Neural crest cell (in vitro differentiated cells): ENCODE measurements at regions not wholly inside any gene's neighbourhood (a gene's known extent, or its start where the extent isn't known, plus 50 kb on each side); places are given as distances from the start of the nearest gene placed in this dataset.

ENCODE experiments used
- DNase-seq: peaks from one replicate; pipeline ENCODE4 v3.0.0; 2021; ENCODE audit warnings: low read depth, mixed read lengths, low spot score
- H3K27ac Mint-ChIP-seq: one replicate; pipeline ENCODE4 v1.8.0; 2021; ENCODE audit warnings: mild to moderate bottlenecking, mixed read lengths; ENCODE audit not compliant: unreplicated experiment
- H3K27me3 Mint-ChIP-seq: 2 replicates; pipeline ENCODE4 v1.8.0; 2021; ENCODE audit warnings: low read depth, mild to moderate bottlenecking, mixed read lengths
- H3K36me3 Mint-ChIP-seq: 2 replicates; pipeline ENCODE4 v1.8.0; 2021; ENCODE audit warnings: low read depth, mild to moderate bottlenecking, mixed read lengths
- H3K4me1 Mint-ChIP-seq: 2 replicates; pipeline ENCODE4 v1.8.0; 2021; ENCODE audit warnings: mixed read lengths
- H3K4me3 Mint-ChIP-seq: one replicate; pipeline ENCODE4 v1.8.0; 2021; ENCODE audit warnings: mild to moderate bottlenecking, mixed read lengths
- H3K9me3 Mint-ChIP-seq: 2 replicates; pipeline ENCODE4 v1.8.0; 2021; ENCODE audit warnings: mixed read lengths
- TF ChIP-seq, protein P1 (sequence below): fragments of 200-600 bp; sonication (generic); conservative IDR thresholded peaks from 2 replicates; pipeline ENCODE4 v1.5.0; 2021; ENCODE audit warnings: antibody characterized with exemption, mild to moderate bottlenecking

DNA sequence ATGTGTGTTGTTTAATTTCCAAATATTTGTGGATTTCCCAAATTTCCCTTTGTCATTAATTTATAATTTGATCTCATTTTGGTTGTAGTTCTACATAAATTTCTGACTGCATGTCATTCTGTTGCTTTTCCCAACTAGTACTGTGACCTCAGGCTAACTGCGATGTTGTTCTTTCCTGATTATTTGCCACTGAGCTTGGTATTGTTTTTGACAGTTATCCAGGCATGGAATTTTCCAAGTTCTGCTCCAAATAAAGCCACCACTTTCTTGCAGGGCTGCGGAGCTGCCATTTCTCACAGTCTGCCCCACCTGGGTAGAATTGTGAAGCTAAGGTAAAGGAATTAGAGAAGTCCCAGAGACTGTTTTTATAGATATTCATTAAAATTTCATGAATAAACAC, 328.8 kb downstream of the ZNF674 start:
- no peak overlapping the region for H3K4me3 Mint-ChIP-seq
- DNase-seq = no peak
- no peaks in the 10 kb centered on the region for H3K36me3 Mint-ChIP-seq
- TF ChIP-seq, protein P1, sequence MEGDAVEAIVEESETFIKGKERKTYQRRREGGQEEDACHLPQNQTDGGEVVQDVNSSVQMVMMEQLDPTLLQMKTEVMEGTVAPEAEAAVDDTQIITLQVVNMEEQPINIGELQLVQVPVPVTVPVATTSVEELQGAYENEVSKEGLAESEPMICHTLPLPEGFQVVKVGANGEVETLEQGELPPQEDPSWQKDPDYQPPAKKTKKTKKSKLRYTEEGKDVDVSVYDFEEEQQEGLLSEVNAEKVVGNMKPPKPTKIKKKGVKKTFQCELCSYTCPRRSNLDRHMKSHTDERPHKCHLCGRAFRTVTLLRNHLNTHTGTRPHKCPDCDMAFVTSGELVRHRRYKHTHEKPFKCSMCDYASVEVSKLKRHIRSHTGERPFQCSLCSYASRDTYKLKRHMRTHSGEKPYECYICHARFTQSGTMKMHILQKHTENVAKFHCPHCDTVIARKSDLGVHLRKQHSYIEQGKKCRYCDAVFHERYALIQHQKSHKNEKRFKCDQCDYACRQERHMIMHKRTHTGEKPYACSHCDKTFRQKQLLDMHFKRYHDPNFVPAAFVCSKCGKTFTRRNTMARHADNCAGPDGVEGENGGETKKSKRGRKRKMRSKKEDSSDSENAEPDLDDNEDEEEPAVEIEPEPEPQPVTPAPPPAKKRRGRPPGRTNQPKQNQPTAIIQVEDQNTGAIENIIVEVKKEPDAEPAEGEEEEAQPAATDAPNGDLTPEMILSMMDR = no peak
- H3K9me3 Mint-ChIP-seq = no peaks in the 10 kb centered on the region
- no peak overlapping the region for H3K27ac Mint-ChIP-seq
- no peaks in the 10 kb centered on the region for H3K4me1 Mint-ChIP-seq
- H3K27me3 Mint-ChIP-seq = no peaks in the 10 kb centered on the region

DNA sequence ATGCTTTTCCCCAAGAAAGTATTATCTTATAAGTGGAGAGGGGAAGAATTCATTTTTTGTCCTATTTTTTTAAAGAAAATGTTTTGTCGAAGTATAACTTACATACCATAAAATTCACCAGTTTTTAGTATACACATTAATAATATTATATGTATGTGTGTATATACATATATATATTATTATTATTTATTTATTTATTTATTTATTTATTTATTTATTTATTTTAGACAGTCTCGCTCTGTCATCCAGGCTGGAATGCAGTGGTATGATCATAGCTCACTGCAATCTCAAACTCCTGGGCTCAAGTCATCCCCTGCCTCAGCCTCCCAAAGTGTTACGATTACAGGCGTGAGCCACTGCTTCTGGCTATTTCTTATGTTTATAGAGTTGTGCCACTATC, 334.1 kb downstream of the ZNF674 start:
- peaks cover 5% of the 10 kb centered on the region for H3K9me3 Mint-ChIP-seq
- no peak for DNase-seq
- no peak overlapping the region for H3K27ac Mint-ChIP-seq
- no peaks in the 10 kb centered on the region for H3K36me3 Mint-ChIP-seq
- no peaks in the 10 kb centered on the region for H3K4me1 Mint-ChIP-seq
- no peak overlapping the region for H3K4me3 Mint-ChIP-seq
- TF ChIP-seq, protein P1 = no peak
- H3K27me3 Mint-ChIP-seq = no peaks in the 10 kb centered on the region

DNA sequence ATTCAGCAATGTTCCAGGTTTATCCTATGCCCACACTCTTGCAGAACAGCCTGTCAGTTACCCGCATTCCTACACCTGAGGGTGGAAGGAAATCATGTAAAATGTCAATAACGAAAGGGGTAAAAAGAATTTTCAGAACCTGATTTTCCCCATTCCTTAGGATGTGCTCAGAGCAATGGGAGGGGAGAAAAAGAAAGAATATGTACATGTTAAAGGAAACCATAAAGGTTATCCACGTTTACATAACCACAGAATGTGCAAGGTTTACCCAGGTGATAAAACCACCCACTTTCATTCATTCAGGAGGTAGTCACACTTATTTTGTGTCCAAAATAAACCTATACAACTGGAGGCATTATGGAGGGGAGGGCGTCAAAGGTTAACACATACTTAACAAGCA, 335.5 kb downstream of the ZNF674 start:
- TF ChIP-seq, protein P1 = no peak
- Mint-ChIP-seq H3K9me3 (peaks cover 6% of the 10 kb centered on the region), H3K27me3 (no peaks in the 10 kb centered on the region), H3K4me3 (no peak overlapping the region), H3K4me1 (no peaks in the 10 kb centered on the region), H3K36me3 (no peaks in the 10 kb centered on the region), H3K27ac (no peak overlapping the region)
- DNase-seq = no peak

DNA sequence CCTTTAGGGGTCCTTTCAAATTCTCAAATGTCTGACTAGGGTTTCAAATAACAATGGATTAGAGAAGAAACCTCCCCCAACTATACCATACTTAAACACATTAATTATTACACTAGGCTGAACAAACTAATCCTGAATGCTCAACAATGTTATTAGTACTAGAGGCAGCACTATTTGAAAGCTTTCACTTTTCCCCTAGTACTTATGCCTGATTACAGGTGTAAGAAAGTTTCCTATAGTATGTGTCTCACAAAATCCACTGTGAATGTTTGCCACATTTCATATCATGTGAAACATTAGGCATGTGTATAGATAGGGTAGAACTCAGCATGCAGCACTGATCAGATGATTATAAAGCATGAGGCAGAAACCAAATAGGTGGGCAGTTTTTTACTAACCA, 336.2 kb downstream of the ZNF674 start:
- Mint-ChIP-seq H3K4me1 (no peaks in the 10 kb centered on the region), H3K27ac (no peak overlapping the region), H3K4me3 (no peak overlapping the region), H3K9me3 (peaks cover 7% of the 10 kb centered on the region), H3K36me3 (no peaks in the 10 kb centered on the region), H3K27me3 (no peaks in the 10 kb centered on the region)
- no peak for DNase-seq
- TF ChIP-seq, protein P1 = no peak

DNA sequence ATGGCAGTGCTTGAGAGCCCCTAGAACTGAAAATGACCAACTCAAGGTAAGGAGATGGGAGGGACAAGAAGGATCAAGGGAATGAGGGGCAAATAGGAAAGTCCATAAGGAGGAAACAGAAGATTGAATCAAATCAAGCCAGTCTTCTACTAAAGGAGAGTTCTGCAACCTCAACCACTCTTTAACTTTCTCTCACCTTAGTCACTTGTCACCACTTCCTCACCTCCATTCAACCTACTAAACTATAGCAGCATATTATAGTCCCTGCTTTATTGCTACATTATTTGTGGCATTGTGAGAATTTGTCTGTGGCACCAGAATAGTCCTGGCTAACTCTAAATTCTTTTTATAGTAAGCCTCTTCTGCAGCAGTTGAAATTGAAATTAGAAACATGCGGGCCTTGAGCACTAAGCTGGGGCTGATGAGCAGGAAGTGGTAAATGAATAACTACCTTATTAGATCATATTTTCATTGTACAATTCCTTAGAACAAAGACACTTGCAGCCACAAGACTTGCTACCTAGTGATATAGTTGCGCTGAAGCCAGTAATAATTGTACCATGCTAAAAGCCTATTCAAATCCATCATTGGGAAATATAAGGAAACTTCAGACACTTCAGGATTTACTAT, 336.9 kb downstream of the ZNF674 start:
- no peak overlapping the region for H3K27ac Mint-ChIP-seq

More for the DNA sequence above, 336.9 kb downstream of the ZNF674 start:
- DNase-seq = no peak
- TF ChIP-seq, protein P1 = no peak
- Mint-ChIP-seq H3K4me3 (no peak overlapping the region), H3K9me3 (peaks cover 7% of the 10 kb centered on the region), H3K36me3 (no peaks in the 10 kb centered on the region), H3K27me3 (no peaks in the 10 kb centered on the region), H3K4me1 (no peaks in the 10 kb centered on the region)
